ENCODE measurements at regions not wholly inside any gene's neighbourhood (a gene's known extent, or its start where the extent isn't known, plus 50 kb on each side); places are given as distances from the start of the nearest gene placed in this dataset.
A peak's percentile ranks its signal among the peaks of the same experiment; 100 is the strongest.

GRCh38 chr2:45105050-45105582 lies 95.9 kb upstream of the SIX2 start:
- no peaks in the 10 kb centered on the region for H3K4me1 ChIP-seq
- WGBS (ENCODE audit: missing lambda C conversion rate), result 84% methylated on average over 1 of the region's 1 CpG
- ATAC-seq, result no peak
- no peak for DNase-seq (ENCODE audit: low read depth in 1 of 2, low spot score in 1 of 2)
- TF ChIP-seq MAFK (IDR thresholded peaks at IDR 0.05; ENCODE audit: partially characterized antibody) (peak; percentile 58), CHD2 (IDR thresholded peaks at IDR 0.05; ENCODE audit: low read length, partially characterized antibody) (no peak), ZFP36 (IDR thresholded peaks at IDR 0.05; ENCODE audit: borderline replicate concordance, partially characterized antibody) (no peak), NR3C1 (IDR thresholded peaks at IDR 0.05) (no peak), FOSL2 (IDR thresholded peaks at IDR 0.05) (no peak), FOSL2 (CRISPR knock-in tag; IDR thresholded peaks at IDR 0.05) (no peak), RCOR1 (IDR thresholded peaks at IDR 0.05; ENCODE audit: low read depth, low read length) (no peak), REST (IDR thresholded peaks at IDR 0.05) (no peak), HOXB13 (CRISPR knock-in tag; IDR thresholded peaks at IDR 0.05; ENCODE audit: low read depth) (no peak), FOXS1 (CRISPR knock-in tag; IDR thresholded peaks at IDR 0.05) (no peak), NFE2L2 (conservative IDR thresholded peaks at IDR 0.05; ENCODE audit: low read length) (peak; percentile 63)
- ChIA-PET CTCF (interaction anchor here (0.8 to 1.4 kb wide), 4 partner anchors 9 to 33 kb away, joined by 3 to 4 read pairs (median 3); no protein-coding TSS in a partner anchor), POLR2A (no interaction called here)
- no peak overlapping the region for H3K4me3 ChIP-seq
- no peak for FAIRE-seq
- H3K4me2 ChIP-seq, result no peak overlapping the region
- H3K9me3 ChIP-seq, result no peaks in the 10 kb centered on the region
- no peak overlapping the region for H3K27ac ChIP-seq

GRCh38 chr2:45104429-45104828 lies 95.2 kb upstream of the SIX2 start:
- ChIA-PET CTCF (interaction anchor here (0.8 to 1.4 kb wide), 4 partner anchors 10 to 34 kb away, joined by 3 to 4 read pairs (median 3); no protein-coding TSS in a partner anchor), POLR2A (no interaction called here)
- DNase-seq (ENCODE audit: low read depth in 1 of 2, low spot score in 1 of 2) (no peak), ATAC-seq (no peak), FAIRE-seq (no peak)
- no peak overlapping the region for H3K27ac ChIP-seq
- 55% methylated on average over 3 of the region's 3 CpGs for WGBS (ENCODE audit: missing lambda C conversion rate)
- no peak overlapping the region for H3K4me2 ChIP-seq
- H3K4me1 ChIP-seq, result no peaks in the 10 kb centered on the region
- TF ChIP-seq PHF8 (IDR thresholded peaks at IDR 0.05; ENCODE audit: borderline replicate concordance, low read depth) (no peak), KDM1A (IDR thresholded peaks at IDR 0.05; ENCODE audit: low read depth) (no peak), NR3C1 (IDR thresholded peaks at IDR 0.05) (no peak), ZC3H11A (IDR thresholded peaks at IDR 0.05) (no peak), REST (IDR thresholded peaks at IDR 0.05) (no peak), SREBF2 (IDR thresholded peaks at IDR 0.05) (no peak), PBX3 (IDR thresholded peaks at IDR 0.05) (no peak), ELK1 (IDR thresholded peaks at IDR 0.05; ENCODE audit: low read depth, low read length) (no peak)
- H3K9me3 ChIP-seq, result no peaks in the 10 kb centered on the region
- no peak overlapping the region for H3K4me3 ChIP-seq

Data from A549 (cell line).